IPS-11a (cell line): ENCODE measurements at regions not wholly inside any gene's neighbourhood (a gene's known extent, or its start where the extent isn't known, plus 50 kb on each side); places are given as distances from the start of the nearest gene placed in this dataset.
"Not testable (repeated sequence)": the region's sequence is repeated elsewhere in the genome, so short reads cannot be mapped to it uniquely, and the experiment has no call there.

Experiments
- H3K4me3 ChIP-seq: one replicate; pipeline ENCODE4 v1.5.1; 2013; ENCODE audit warnings: low read depth, low read length, control low read depth

- no peak overlapping the region for H3K4me3 ChIP-seq
Measured at GRCh38 chr22:26914519-26915185, 257.3 kb downstream of the MIAT start.

GRCh38 chr22:26916236-26916635, 258.8 kb downstream of the MIAT start:
- H3K4me3 ChIP-seq: no peak overlapping the region

GRCh38 chr22:26918226-26918625, 260.8 kb downstream of the MIAT start:
- H3K4me3 ChIP-seq: no peak overlapping the region

GRCh38 chr22:26921726-26922125, 264.3 kb downstream of the MIAT start:
- no peak overlapping the region for H3K4me3 ChIP-seq

GRCh38 chr22:26922806-26923205, 265.4 kb downstream of the MIAT start:
- H3K4me3 ChIP-seq: no peak overlapping the region

GRCh38 chr22:26923531-26923930, 266.1 kb downstream of the MIAT start:
- no peak overlapping the region for H3K4me3 ChIP-seq

GRCh38 chr22:26927821-26928220, 270.4 kb downstream of the MIAT start:
- H3K4me3 ChIP-seq: no peak overlapping the region

GRCh38 chr22:26931471-26931870, 274.1 kb downstream of the MIAT start:
- H3K4me3 ChIP-seq: no peak overlapping the region

- H3K4me3 ChIP-seq: no peak overlapping the region
Measured at GRCh38 chr22:26933105-26933590, 275.8 kb downstream of the MIAT start.

- H3K4me3 ChIP-seq: no peak overlapping the region
Measured at GRCh38 chr22:26937213-26937612, 279.8 kb downstream of the MIAT start.

- H3K4me3 ChIP-seq: no peak overlapping the region
Measured at GRCh38 chr22:26939466-26939865, 282.1 kb downstream of the MIAT start.

- H3K4me3 ChIP-seq: no peak overlapping the region
Measured at GRCh38 chr22:26941896-26942636, 284.7 kb downstream of the MIAT start.

GRCh38 chr22:26942637-26942957, 285.2 kb downstream of the MIAT start:
- no peak overlapping the region for H3K4me3 ChIP-seq

GRCh38 chr22:26945565-26945964, 288.2 kb downstream of the MIAT start:
- no peak overlapping the region for H3K4me3 ChIP-seq

- H3K4me3 ChIP-seq: no peak overlapping the region
Measured at GRCh38 chr22:26949193-26949592, 291.8 kb downstream of the MIAT start.

- H3K4me3 ChIP-seq: not testable (repeated sequence)
Measured at GRCh38 chr22:26951139-26951538, 293.8 kb downstream of the MIAT start.

GRCh38 chr22:26952004-26952403, 294.6 kb downstream of the MIAT start:
- no peak overlapping the region for H3K4me3 ChIP-seq

GRCh38 chr22:26952451-26953011, 295.1 kb downstream of the MIAT start:
- no peak overlapping the region for H3K4me3 ChIP-seq

GRCh38 chr22:26953012-26953883, 295.9 kb downstream of the MIAT start:
- H3K4me3 ChIP-seq: no peak overlapping the region

GRCh38 chr22:26956371-26956770, 299.0 kb downstream of the MIAT start:
- no peak overlapping the region for H3K4me3 ChIP-seq

GRCh38 chr22:26957176-26957575, 299.8 kb downstream of the MIAT start:
- H3K4me3 ChIP-seq: no peak overlapping the region
